Calu3 (cell line): ENCODE measurements at regions not wholly inside any gene's neighbourhood (a gene's known extent, or its start where the extent isn't known, plus 50 kb on each side); places are given as distances from the start of the nearest gene placed in this dataset.

Source experiments
- BruUV-seq: library from RNA; stranded (reverse); fragments of 400-500 nt; replicated peaks from 2 replicates; lab custom pipeline; 2021; lab: Mats Ljungman, UMichigan
- CTCF ChIA-PET: fragments of 300-600 bp; sonication (Branson Sonifier 250); formaldehyde crosslinking; loops from one replicate; lab custom pipeline; 2022; ENCODE audit warnings: antibody characterized with exemption; lab: Charles Lee
- DNase-seq: peaks from one replicate; pipeline ENCODE4 v3.0.0; 2022
- H3K27ac Mint-ChIP-seq: one replicate; pipeline ENCODE4 v1.8.0; 2022; ENCODE audit warnings: mixed read lengths; ENCODE audit not compliant: unreplicated experiment
- H3K27me3 Mint-ChIP-seq: one replicate; pipeline ENCODE4 v1.8.0; 2022; ENCODE audit warnings: mixed read lengths; ENCODE audit not compliant: unreplicated experiment
- H3K36me3 Mint-ChIP-seq: one replicate; pipeline ENCODE4 v1.8.0; 2022; ENCODE audit warnings: mild to moderate bottlenecking, moderate library complexity, mixed read lengths; ENCODE audit not compliant: insufficient read depth, unreplicated experiment
- H3K4me1 Mint-ChIP-seq: one replicate; pipeline ENCODE4 v1.8.0; 2022; ENCODE audit warnings: mild to moderate bottlenecking, low read depth, mixed read lengths; ENCODE audit not compliant: unreplicated experiment
- H3K4me3 Mint-ChIP-seq: one replicate; pipeline ENCODE4 v1.8.0; 2022; ENCODE audit warnings: mild to moderate bottlenecking, low read depth, moderate library complexity, mixed read lengths; ENCODE audit not compliant: unreplicated experiment
- H3K9me3 Mint-ChIP-seq: one replicate; pipeline ENCODE4 v1.8.0; 2022; ENCODE audit warnings: low read depth, mixed read lengths; ENCODE audit not compliant: unreplicated experiment
- intact Hi-C: fragments of 100-400 bp; cut with micrococcal nuclease; formaldehyde crosslinking; loops from one replicate; pipeline ENCODE4 v1.10.0; 2022; ENCODE audit not compliant: unreplicated experiment
- TF ChIP-seq, protein P1 (sequence below): fragments of 200-600 bp; IDR thresholded peaks from one replicate; pipeline ENCODE4 v1.8.0; 2022; ENCODE audit warnings: antibody characterized with exemption; ENCODE audit not compliant: unreplicated experiment

DNA sequence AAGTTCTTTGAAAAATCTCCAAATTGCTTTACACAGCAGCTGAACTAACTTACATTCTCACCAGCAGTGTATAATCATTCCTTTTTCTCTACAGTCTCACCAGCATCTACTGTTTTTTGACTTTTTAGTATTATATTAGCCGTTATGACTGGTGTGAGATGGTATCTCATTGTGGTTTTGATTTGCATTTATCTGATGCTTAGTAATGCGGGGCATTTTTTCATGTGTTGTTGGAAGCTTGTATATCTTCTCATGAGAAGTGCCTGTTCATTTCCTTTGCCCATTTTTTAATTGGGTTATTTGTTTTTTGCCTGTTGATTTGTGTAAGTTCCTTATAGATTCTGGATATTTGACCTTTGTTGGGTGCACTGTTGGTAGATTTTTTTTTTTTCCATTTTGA is 931.7 kb downstream of the CENPC start:
- Mint-ChIP-seq H3K9me3 (no peaks in the 10 kb centered on the region), H3K4me3 (no peak overlapping the region), H3K36me3 (no peaks in the 10 kb centered on the region), H3K27me3 (no peaks in the 10 kb centered on the region), H3K4me1 (no peaks in the 10 kb centered on the region), H3K27ac (no peak overlapping the region)
- DNase-seq = no peak
- CTCF ChIA-PET = no interaction called here
- no TSS peak for BruUV-seq
- TF ChIP-seq, protein P1, sequence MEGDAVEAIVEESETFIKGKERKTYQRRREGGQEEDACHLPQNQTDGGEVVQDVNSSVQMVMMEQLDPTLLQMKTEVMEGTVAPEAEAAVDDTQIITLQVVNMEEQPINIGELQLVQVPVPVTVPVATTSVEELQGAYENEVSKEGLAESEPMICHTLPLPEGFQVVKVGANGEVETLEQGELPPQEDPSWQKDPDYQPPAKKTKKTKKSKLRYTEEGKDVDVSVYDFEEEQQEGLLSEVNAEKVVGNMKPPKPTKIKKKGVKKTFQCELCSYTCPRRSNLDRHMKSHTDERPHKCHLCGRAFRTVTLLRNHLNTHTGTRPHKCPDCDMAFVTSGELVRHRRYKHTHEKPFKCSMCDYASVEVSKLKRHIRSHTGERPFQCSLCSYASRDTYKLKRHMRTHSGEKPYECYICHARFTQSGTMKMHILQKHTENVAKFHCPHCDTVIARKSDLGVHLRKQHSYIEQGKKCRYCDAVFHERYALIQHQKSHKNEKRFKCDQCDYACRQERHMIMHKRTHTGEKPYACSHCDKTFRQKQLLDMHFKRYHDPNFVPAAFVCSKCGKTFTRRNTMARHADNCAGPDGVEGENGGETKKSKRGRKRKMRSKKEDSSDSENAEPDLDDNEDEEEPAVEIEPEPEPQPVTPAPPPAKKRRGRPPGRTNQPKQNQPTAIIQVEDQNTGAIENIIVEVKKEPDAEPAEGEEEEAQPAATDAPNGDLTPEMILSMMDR = no peak
- intact Hi-C loops = no loop called here

DNA sequence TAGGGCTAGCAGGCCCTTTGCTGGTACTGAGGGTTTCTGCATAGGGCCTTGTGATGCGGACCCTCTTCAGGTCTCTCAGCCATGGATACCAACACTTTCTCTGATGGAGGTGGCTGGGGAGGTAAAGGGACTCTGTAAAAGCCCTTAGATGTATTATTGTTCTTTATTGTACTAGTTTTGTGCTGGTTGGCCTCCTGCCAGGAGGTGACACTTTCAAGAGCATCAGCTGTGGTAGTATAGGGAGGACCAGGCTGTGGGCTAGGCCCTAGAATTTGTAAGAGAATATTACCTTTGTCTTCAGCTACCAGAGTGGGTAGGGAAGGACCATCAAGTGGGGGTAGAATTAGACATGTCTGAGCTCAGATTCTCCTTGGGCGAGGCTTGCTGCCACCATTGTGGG is 936.3 kb downstream of the CENPC start:
- no TSS peak for BruUV-seq
- Mint-ChIP-seq H3K4me3 (no peak overlapping the region), H3K4me1 (no peaks in the 10 kb centered on the region), H3K9me3 (no peaks in the 10 kb centered on the region), H3K36me3 (no peaks in the 10 kb centered on the region), H3K27me3 (no peaks in the 10 kb centered on the region), H3K27ac (no peak overlapping the region)
- DNase-seq = no peak
- CTCF ChIA-PET = interaction anchor here (0.7 kb wide), 1 partner anchor 20 kb away, joined by 3 read pairs; no protein-coding TSS in a partner anchor
- intact Hi-C loops = no loop called here
- TF ChIP-seq, protein P1 = no peak

DNA sequence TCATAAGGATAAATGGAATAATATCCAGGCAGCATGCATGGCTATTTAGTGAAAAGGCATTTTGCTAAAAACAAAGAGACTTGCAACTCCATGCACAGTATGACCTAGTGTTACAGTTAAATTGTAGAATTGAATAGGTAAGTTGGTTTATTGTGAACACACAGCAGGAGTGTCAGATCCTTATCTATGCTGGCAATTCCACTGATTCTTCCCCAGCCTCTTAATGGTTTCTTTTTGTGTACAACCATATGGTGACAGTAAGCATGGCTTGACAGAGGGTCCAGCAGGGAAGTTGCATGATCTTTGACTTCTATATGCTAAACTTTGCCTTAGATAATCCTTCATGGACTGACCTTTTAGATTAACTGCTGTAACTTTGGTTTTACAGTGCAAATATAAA is 936.6 kb upstream of the EPHA5 start:
- CTCF ChIA-PET = no interaction called here
- no TSS peak for BruUV-seq
- H3K4me3 Mint-ChIP-seq = no peak overlapping the region
- no peaks in the 10 kb centered on the region for H3K9me3 Mint-ChIP-seq
- intact Hi-C loops = no loop called here
- no peaks in the 10 kb centered on the region for H3K36me3 Mint-ChIP-seq
- no peaks in the 10 kb centered on the region for H3K4me1 Mint-ChIP-seq
- no peak overlapping the region for H3K27ac Mint-ChIP-seq
- TF ChIP-seq, protein P1 = no peak
- no peak for DNase-seq
- H3K27me3 Mint-ChIP-seq = no peaks in the 10 kb centered on the region

DNA sequence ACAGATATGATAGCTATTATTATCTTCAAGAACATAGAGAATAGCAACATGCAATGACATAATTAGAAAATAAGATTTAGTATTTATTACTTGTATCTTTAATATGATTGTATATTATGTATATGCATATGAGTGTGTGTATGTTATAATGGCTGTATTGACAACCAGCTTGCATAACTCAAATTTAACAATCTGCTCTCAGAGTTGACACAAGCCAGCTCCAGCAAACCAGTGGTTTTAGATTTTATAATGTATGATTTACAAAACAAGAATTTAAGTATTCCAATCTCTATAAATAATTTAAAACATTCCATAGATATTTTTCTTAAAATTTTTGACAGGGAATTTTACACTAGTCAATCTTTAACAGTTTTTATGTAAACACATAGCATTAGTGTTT is 935.9 kb upstream of the EPHA5 start:
- intact Hi-C loops = no loop called here
- H3K36me3 Mint-ChIP-seq = no peaks in the 10 kb centered on the region
- no peaks in the 10 kb centered on the region for H3K4me1 Mint-ChIP-seq
- no peak overlapping the region for H3K4me3 Mint-ChIP-seq
- no peak for DNase-seq
- H3K27ac Mint-ChIP-seq = no peak overlapping the region
- no TSS peak for BruUV-seq
- H3K9me3 Mint-ChIP-seq = no peaks in the 10 kb centered on the region
- TF ChIP-seq, protein P1 = no peak
- H3K27me3 Mint-ChIP-seq = no peaks in the 10 kb centered on the region
- CTCF ChIA-PET = no interaction called here
